GM12878 (cell line): ENCODE measurements at regions not wholly inside any gene's neighbourhood (a gene's known extent, or its start where the extent isn't known, plus 50 kb on each side); places are given as distances from the start of the nearest gene placed in this dataset.

ENCODE experiments used
- BMI1 ChIP-seq: fragments of 450-650 bp; IDR thresholded peaks from 2 replicates; pipeline ENCODE4 v1.6.1; 2016; ENCODE audit warnings: mild to moderate bottlenecking, moderate library complexity, borderline replicate concordance
- MXI1 ChIP-seq: fragments of 150-350 bp; IDR thresholded peaks from 2 replicates; pipeline ENCODE4 v1.6.1; 2011; ENCODE audit warnings: low read depth, mild to moderate bottlenecking, inconsistent platforms, low read length, improper control_type of control experiment
- RB1 ChIP-seq: fragments of 450-650 bp; formaldehyde crosslinking; IDR thresholded peaks from 2 replicates; pipeline ENCODE4 v1.6.1; 2017; ENCODE audit warnings: mild to moderate bottlenecking, borderline replicate concordance
- RFX5 ChIP-seq: IDR thresholded peaks from 2 replicates; pipeline ENCODE4 v1.6.1; 2011; ENCODE audit warnings: low read depth, low read length, improper control_type of control experiment
- TF ChIP-seq, protein P1 (sequence below): fragments of 450-650 bp; formaldehyde crosslinking; IDR thresholded peaks from 2 replicates; pipeline ENCODE4 v1.5.0; 2022; ENCODE audit warnings: mild to moderate bottlenecking, missing genetic modification characterization
- TF ChIP-seq, protein P2 (sequence below): fragments of 450-650 bp; IDR thresholded peaks from 2 replicates; pipeline ENCODE4 v1.6.1; 2017; ENCODE audit warnings: mild to moderate bottlenecking, moderate library complexity
- TF ChIP-seq, protein P3 (sequence below): fragments of 450-650 bp; IDR thresholded peaks from 2 replicates; pipeline ENCODE4 v1.6.1; 2016; ENCODE audit warnings: mild to moderate bottlenecking
- TF ChIP-seq, protein P4 (sequence below): IDR thresholded peaks from 2 replicates; pipeline ENCODE4 v1.6.1; 2011; ENCODE audit warnings: low read depth, low read length, improper control_type of control experiment, borderline replicate concordance

DNA sequence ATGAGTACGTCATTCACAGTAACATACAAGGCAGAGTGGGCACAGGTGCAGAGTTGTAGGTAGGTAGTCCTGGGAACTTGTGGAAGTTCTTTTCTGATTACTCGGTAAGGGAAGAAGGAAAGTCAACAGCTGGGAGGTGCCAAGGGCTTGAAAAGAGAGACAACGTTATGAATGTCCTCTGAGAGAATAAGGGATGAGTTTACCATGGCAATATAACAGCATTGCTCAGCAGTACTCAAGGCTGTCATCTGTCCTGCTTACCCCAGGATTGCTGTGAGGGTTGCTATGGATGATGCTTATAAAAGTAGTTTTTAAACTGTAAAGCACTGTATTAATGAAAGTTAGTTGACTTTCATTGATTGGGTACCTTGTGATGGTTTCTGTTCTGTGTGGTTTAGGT lies 369.1 kb upstream of the SGCD start (continued):
- TF ChIP-seq, protein P1, sequence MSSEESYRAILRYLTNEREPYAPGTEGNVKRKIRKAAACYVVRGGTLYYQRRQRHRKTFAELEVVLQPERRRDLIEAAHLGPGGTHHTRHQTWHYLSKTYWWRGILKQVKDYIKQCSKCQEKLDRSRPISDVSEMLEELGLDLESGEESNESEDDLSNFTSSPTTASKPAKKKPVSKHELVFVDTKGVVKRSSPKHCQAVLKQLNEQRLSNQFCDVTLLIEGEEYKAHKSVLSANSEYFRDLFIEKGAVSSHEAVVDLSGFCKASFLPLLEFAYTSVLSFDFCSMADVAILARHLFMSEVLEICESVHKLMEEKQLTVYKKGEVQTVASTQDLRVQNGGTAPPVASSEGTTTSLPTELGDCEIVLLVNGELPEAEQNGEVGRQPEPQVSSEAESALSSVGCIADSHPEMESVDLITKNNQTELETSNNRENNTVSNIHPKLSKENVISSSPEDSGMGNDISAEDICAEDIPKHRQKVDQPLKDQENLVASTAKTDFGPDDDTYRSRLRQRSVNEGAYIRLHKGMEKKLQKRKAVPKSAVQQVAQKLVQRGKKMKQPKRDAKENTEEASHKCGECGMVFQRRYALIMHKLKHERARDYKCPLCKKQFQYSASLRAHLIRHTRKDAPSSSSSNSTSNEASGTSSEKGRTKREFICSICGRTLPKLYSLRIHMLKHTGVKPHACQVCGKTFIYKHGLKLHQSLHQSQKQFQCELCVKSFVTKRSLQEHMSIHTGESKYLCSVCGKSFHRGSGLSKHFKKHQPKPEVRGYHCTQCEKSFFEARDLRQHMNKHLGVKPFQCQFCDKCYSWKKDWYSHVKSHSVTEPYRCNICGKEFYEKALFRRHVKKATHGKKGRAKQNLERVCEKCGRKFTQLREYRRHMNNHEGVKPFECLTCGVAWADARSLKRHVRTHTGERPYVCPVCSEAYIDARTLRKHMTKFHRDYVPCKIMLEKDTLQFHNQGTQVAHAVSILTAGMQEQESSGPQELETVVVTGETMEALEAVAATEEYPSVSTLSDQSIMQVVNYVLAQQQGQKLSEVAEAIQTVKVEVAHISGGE (CRISPR knock-in tag), result no peak
- TF ChIP-seq BMI1, result no peak
- TF ChIP-seq, protein P2, sequence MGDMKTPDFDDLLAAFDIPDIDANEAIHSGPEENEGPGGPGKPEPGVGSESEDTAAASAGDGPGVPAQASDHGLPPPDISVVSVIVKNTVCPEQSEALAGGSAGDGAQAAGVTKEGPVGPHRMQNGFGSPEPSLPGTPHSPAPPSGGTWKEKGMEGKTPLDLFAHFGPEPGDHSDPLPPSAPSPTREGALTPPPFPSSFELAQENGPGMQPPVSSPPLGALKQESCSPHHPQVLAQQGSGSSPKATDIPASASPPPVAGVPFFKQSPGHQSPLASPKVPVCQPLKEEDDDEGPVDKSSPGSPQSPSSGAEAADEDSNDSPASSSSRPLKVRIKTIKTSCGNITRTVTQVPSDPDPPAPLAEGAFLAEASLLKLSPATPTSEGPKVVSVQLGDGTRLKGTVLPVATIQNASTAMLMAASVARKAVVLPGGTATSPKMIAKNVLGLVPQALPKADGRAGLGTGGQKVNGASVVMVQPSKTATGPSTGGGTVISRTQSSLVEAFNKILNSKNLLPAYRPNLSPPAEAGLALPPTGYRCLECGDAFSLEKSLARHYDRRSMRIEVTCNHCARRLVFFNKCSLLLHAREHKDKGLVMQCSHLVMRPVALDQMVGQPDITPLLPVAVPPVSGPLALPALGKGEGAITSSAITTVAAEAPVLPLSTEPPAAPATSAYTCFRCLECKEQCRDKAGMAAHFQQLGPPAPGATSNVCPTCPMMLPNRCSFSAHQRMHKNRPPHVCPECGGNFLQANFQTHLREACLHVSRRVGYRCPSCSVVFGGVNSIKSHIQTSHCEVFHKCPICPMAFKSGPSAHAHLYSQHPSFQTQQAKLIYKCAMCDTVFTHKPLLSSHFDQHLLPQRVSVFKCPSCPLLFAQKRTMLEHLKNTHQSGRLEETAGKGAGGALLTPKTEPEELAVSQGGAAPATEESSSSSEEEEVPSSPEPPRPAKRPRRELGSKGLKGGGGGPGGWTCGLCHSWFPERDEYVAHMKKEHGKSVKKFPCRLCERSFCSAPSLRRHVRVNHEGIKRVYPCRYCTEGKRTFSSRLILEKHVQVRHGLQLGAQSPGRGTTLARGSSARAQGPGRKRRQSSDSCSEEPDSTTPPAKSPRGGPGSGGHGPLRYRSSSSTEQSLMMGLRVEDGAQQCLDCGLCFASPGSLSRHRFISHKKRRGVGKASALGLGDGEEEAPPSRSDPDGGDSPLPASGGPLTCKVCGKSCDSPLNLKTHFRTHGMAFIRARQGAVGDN, result no peak
- no peak for TF ChIP-seq MXI1
- TF ChIP-seq, protein P3, sequence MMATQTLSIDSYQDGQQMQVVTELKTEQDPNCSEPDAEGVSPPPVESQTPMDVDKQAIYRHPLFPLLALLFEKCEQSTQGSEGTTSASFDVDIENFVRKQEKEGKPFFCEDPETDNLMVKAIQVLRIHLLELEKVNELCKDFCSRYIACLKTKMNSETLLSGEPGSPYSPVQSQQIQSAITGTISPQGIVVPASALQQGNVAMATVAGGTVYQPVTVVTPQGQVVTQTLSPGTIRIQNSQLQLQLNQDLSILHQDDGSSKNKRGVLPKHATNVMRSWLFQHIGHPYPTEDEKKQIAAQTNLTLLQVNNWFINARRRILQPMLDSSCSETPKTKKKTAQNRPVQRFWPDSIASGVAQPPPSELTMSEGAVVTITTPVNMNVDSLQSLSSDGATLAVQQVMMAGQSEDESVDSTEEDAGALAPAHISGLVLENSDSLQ, result no peak
- TF ChIP-seq, protein P4, sequence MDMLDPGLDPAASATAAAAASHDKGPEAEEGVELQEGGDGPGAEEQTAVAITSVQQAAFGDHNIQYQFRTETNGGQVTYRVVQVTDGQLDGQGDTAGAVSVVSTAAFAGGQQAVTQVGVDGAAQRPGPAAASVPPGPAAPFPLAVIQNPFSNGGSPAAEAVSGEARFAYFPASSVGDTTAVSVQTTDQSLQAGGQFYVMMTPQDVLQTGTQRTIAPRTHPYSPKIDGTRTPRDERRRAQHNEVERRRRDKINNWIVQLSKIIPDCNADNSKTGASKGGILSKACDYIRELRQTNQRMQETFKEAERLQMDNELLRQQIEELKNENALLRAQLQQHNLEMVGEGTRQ, result no peak
- TF ChIP-seq RFX5, result no peak
- no peak for TF ChIP-seq RB1
